Right cardiac atrium (tissue), 5 donors: ENCODE measurements at regions not wholly inside any gene's neighbourhood (a gene's known extent, or its start where the extent isn't known, plus 50 kb on each side); places are given as distances from the start of the nearest gene placed in this dataset.
A peak's percentile ranks its signal among the peaks of the same experiment; 100 is the strongest.
"Not testable (repeated sequence)": the region's sequence is repeated elsewhere in the genome, so short reads cannot be mapped to it uniquely, and the experiment has no call there.

ENCODE experiments used
- ATAC-seq, 2 donors: fragments of 200-7000 bp; cut with Tn5 transposase; one replicate each; pipeline versions ENCODE4 v1.8.0 to v1.9.1; 2020; ENCODE audit warnings: moderate library complexity in 2 of 2, mild to moderate bottlenecking in 1 of 2
- DNase-seq, 3 donors: peaks; one replicate each; pipeline ENCODE4 v3.0.0-alpha.2; 2020
- H3K27ac ChIP-seq: one replicate; pipeline ENCODE4 v1.5.1; 2013; ENCODE audit warnings: mild to moderate bottlenecking, low read length, control low read depth, moderate library complexity
- H3K27me3 ChIP-seq: one replicate; pipeline ENCODE4 v1.6.1; 2013; ENCODE audit not compliant: control insufficient read depth, insufficient read depth
- H3K4me1 ChIP-seq: one replicate; pipeline ENCODE4 v1.6.1; 2013; ENCODE audit warnings: low read length; ENCODE audit not compliant: control insufficient read depth, insufficient read depth
- H3K4me3 ChIP-seq: one replicate; pipeline ENCODE4 v1.5.1; 2013; ENCODE audit warnings: low read length, control low read depth
- H3K9me3 ChIP-seq: one replicate; pipeline ENCODE4 v1.6.1; 2013; ENCODE audit warnings: low read length; ENCODE audit not compliant: control insufficient read depth
- WGBS: extraction: QIAGEN DNeasy Blood & Tissue Kit; methylation state at CpG from one replicate; pipeline ENCODE4 v1.1.7; 2013; 5-methylcytosine and 5-hydroxymethylcytosine counted together
- intact Hi-C, 4 donors: fragments of 100-400 bp; cut with DNase I; formaldehyde crosslinking; loops; one replicate each; pipeline versions ENCODE4 v1.11.0 to v1.14.0; 2022 to 2023
- donor health status: healthy with polysubstance abuse.
- donor health status: DM: no; HTN: yes; CAD: no.
- donor health status: DM: no; HTN: no; CAD: no.
- donor health status: DM: no; HTN: yes; CAD: no; lungs with severe emphysema.
- donor health status: DM: yes; HTN: yes; CAD: no.

- intact Hi-C loops, H3K4me3 ChIP-seq, H3K27me3 ChIP-seq, H3K27ac ChIP-seq, DNase-seq, H3K9me3 ChIP-seq, ATAC-seq, H3K4me1 ChIP-seq: not testable (repeated sequence)
- 89% methylated on average over 3 of the region's 3 CpGs for WGBS
These were observed 151.5 kb upstream of the SLC35G4 start for GRCh38 chr18:11457853-11458252.

GRCh38 chr18:11454040-11454439, 155.4 kb upstream of the SLC35G4 start:
- no peak overlapping the region for H3K4me3 ChIP-seq
- H3K27ac ChIP-seq, result no peak overlapping the region
- no peaks in the 10 kb centered on the region for H3K27me3 ChIP-seq
- no peaks in the 10 kb centered on the region for H3K9me3 ChIP-seq
- DNase-seq (no peak), ATAC-seq (no peak)
- intact Hi-C loops, result no loop called here
- H3K4me1 ChIP-seq, result no peaks in the 10 kb centered on the region
- WGBS, result 82% methylated on average over 5 of the region's 5 CpGs

- H3K4me1 ChIP-seq, DNase-seq, H3K9me3 ChIP-seq, ATAC-seq, H3K27me3 ChIP-seq, H3K27ac ChIP-seq, H3K4me3 ChIP-seq: not testable (repeated sequence)
- 91% methylated on average over 4 of the region's 4 CpGs for WGBS
- intact Hi-C loops, result loop anchor here in 1 of 4 donors (10.0 kb wide), 1 partner anchor 59 kb away; no protein-coding TSS in a partner anchor
These were observed 165.2 kb upstream of the SLC35G4 start for GRCh38 chr18:11444169-11444568.

- Histone ChIP-seq H3K4me3 (no peak overlapping the region), H3K27ac (no peak overlapping the region), H3K27me3 (no peaks in the 10 kb centered on the region), H3K9me3 (no peaks in the 10 kb centered on the region), H3K4me1 (no peaks in the 10 kb centered on the region)
- WGBS, result 48% methylated on average over 2 of the region's 2 CpGs
- ATAC-seq, result no peak
- no peak for DNase-seq
- intact Hi-C loops, result no loop called here
These were observed 172.3 kb upstream of the SLC35G4 start for GRCh38 chr18:11437046-11437445.

- WGBS, result 93% methylated on average over 36 of the region's 36 CpGs
These were observed 177.0 kb upstream of the SLC35G4 start for GRCh38 chr18:11432360-11432811.

GRCh38 chr18:11429876-11430275, 179.5 kb upstream of the SLC35G4 start:
- intact Hi-C loops, result no loop called here
- WGBS, result 90% methylated on average over 2 of the region's 2 CpGs
- Histone ChIP-seq H3K4me3 (no peak overlapping the region), H3K27me3 (no peaks in the 10 kb centered on the region), H3K9me3 (no peaks in the 10 kb centered on the region), H3K27ac (no peak overlapping the region), H3K4me1 (no peaks in the 10 kb centered on the region)
- ATAC-seq (no peak), DNase-seq (no peak)

More at GRCh38 chr18:11432360-11432811, 177.0 kb upstream of the SLC35G4 start:
- Histone ChIP-seq H3K27me3 (no peaks in the 10 kb centered on the region), H3K4me3 (no peak overlapping the region), H3K27ac (no peak overlapping the region), H3K4me1 (no peaks in the 10 kb centered on the region), H3K9me3 (no peaks in the 10 kb centered on the region)
- ATAC-seq (no peak), DNase-seq (peak in 2 of 3 donors; percentile 24 to 54)
- intact Hi-C loops, result no loop called here

- intact Hi-C loops, result no loop called here
- Histone ChIP-seq H3K27ac (no peak overlapping the region), H3K4me1 (no peaks in the 10 kb centered on the region), H3K9me3 (no peaks in the 10 kb centered on the region), H3K27me3 (no peaks in the 10 kb centered on the region), H3K4me3 (no peak overlapping the region)
- no peak for ATAC-seq
- DNase-seq, result no peak
- WGBS, result 76% methylated on average over 7 of the region's 7 CpGs
These were observed 184.2 kb upstream of the SLC35G4 start for GRCh38 chr18:11425211-11425610.

- Histone ChIP-seq H3K4me3 (no peak overlapping the region), H3K4me1 (no peaks in the 10 kb centered on the region), H3K27ac (no peak overlapping the region), H3K27me3 (no peaks in the 10 kb centered on the region), H3K9me3 (no peaks in the 10 kb centered on the region)
- intact Hi-C loops, result no loop called here
- DNase-seq (no peak), ATAC-seq (no peak)
- WGBS, result 32% methylated on average over 1 of the region's 1 CpG
These were observed 190.1 kb upstream of the SLC35G4 start for GRCh38 chr18:11419338-11419737.

GRCh38 chr18:11412811-11413210, 196.6 kb upstream of the SLC35G4 start:
- WGBS, result 77% methylated on average over 5 of the region's 5 CpGs
- intact Hi-C loops, result no loop called here

GRCh38 chr18:11411048-11411447, 198.3 kb upstream of the SLC35G4 start:
- ATAC-seq, result no peak
- intact Hi-C loops, result no loop called here
- Histone ChIP-seq H3K27me3 (no peaks in the 10 kb centered on the region), H3K4me3 (no peak overlapping the region), H3K4me1 (no peaks in the 10 kb centered on the region), H3K27ac (no peak overlapping the region), H3K9me3 (no peaks in the 10 kb centered on the region)
- DNase-seq, result no peak

More at GRCh38 chr18:11412811-11413210, 196.6 kb upstream of the SLC35G4 start:
- Histone ChIP-seq H3K4me3 (no peak overlapping the region), H3K4me1 (no peaks in the 10 kb centered on the region), H3K9me3 (no peaks in the 10 kb centered on the region), H3K27me3 (no peaks in the 10 kb centered on the region), H3K27ac (no peak overlapping the region)
- DNase-seq, result no peak
- ATAC-seq, result no peak

GRCh38 chr18:11408555-11409065, 200.8 kb upstream of the SLC35G4 start:
- ATAC-seq, result no peak
- no peaks in the 10 kb centered on the region for H3K4me1 ChIP-seq
- H3K9me3 ChIP-seq, result no peaks in the 10 kb centered on the region
- no peak overlapping the region for H3K27ac ChIP-seq
- intact Hi-C loops, result no loop called here
- 44% methylated on average over 3 of the region's 3 CpGs for WGBS
- no peak for DNase-seq
- no peak overlapping the region for H3K4me3 ChIP-seq
- no peaks in the 10 kb centered on the region for H3K27me3 ChIP-seq

GRCh38 chr18:11407940-11408339, 201.5 kb upstream of the SLC35G4 start:
- Histone ChIP-seq H3K4me3 (no peak overlapping the region), H3K27ac (no peak overlapping the region), H3K9me3 (no peaks in the 10 kb centered on the region), H3K27me3 (no peaks in the 10 kb centered on the region), H3K4me1 (no peaks in the 10 kb centered on the region)
- 42% methylated on average over 3 of the region's 3 CpGs for WGBS
- no peak for ATAC-seq
- intact Hi-C loops, result no loop called here
- no peak for DNase-seq
